Subcutaneous abdominal adipose tissue (tissue), 5 donors: ENCODE measurements at regions not wholly inside any gene's neighbourhood (a gene's known extent, or its start where the extent isn't known, plus 50 kb on each side); places are given as distances from the start of the nearest gene placed in this dataset.

Source experiments
- H3K27ac ChIP-seq: one replicate; pipeline ENCODE4 v1.7.0; 2013; ENCODE audit warnings: low read depth, mild to moderate bottlenecking, inconsistent platforms, low read length, moderate library complexity
- H3K27me3 ChIP-seq, 5 donors: one replicate each; pipeline ENCODE4 v1.7.0; 2013; ENCODE audit warnings: low read length in 5 of 5, inconsistent platforms in 1 of 5; ENCODE audit not compliant: control insufficient read depth in 5 of 5, insufficient read depth in 4 of 5
- H3K36me3 ChIP-seq, 5 donors: one replicate each; pipeline ENCODE4 v1.7.0; 2013; ENCODE audit warnings: low read length in 5 of 5; ENCODE audit not compliant: control insufficient read depth in 5 of 5, insufficient read depth in 5 of 5
- H3K4me1 ChIP-seq, 5 donors: one replicate each; pipeline ENCODE4 v1.7.0; 2013; ENCODE audit warnings: low read length in 5 of 5, mild to moderate bottlenecking in 3 of 5, moderate library complexity in 1 of 5; ENCODE audit not compliant: control insufficient read depth in 5 of 5, insufficient read depth in 5 of 5
- H3K4me3 ChIP-seq, 5 donors: one replicate each; pipeline ENCODE4 v1.7.0; 2013; ENCODE audit warnings: low read length in 5 of 5, low read depth in 1 of 5
- H3K9ac ChIP-seq, 5 donors: one replicate each; pipeline ENCODE4 v1.7.0; 2013; ENCODE audit warnings: low read length in 5 of 5, mild to moderate bottlenecking in 4 of 5, moderate library complexity in 3 of 5
- H3K9me3 ChIP-seq, 5 donors: one replicate each; pipeline ENCODE4 v1.7.0; 2013; ENCODE audit warnings: low read length in 5 of 5; ENCODE audit not compliant: control insufficient read depth in 5 of 5
- donor health status: healthy.
- donor health status: healthy.
- donor health status: healthy.
- donor health status: healthy.
- donor health status: healthy.

- peaks cover 0 to 2% (median 0%) of the 10 kb centered on the region in 5 donors for H3K4me1 ChIP-seq
- H3K36me3 ChIP-seq, result no peaks in the 10 kb centered on the region
- H3K27ac ChIP-seq, result no peak overlapping the region
- H3K9me3 ChIP-seq, result peaks cover 0 to 5% (median 0%) of the 10 kb centered on the region in 5 donors
- H3K9ac ChIP-seq, result no peak overlapping the region
- peaks cover 0 to 3% (median 0%) of the 10 kb centered on the region in 5 donors for H3K27me3 ChIP-seq
- H3K4me3 ChIP-seq, result no peak overlapping the region
These were observed 60.3 kb downstream of the CHRD start for GRCh38 chr3:184440151-184440550.

DNA sequence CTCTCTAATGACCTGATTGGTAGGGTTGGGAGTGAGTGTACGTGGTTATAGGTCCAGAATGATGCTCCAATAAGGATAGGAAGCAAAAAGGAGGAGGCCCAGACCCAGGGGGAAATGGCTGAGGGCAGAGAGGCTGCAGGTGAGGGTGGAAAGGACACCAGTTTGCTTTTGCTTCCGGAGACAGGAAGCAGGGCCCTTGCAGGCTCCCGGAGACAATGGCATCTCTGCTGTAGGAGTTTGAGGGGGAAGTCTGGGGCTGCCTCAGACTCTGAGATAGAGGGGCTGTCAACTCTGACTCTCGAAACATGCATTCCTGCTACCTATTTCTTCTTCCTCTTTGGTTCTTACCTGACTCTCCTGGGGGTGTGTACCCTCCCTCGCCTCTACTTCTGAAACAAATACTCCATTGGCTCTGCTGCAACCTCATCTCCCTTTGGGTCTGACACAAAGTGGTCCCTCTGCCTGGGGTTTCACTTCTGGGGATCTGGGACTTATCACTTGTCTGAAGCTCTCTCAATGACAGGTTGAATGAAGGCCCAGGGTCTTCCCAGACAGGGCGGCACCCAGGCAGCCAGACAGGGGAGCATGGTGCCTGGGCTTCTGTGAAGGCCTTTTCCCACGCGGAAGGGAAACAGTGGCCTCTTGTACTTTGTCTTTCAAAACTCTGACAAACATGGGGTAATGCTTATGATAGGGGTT is 61.5 kb downstream of the CHRD start:
- Histone ChIP-seq H3K9me3 (peaks cover 0 to 5% (median 0%) of the 10 kb centered on the region in 5 donors), H3K9ac (no peak overlapping the region), H3K36me3 (no peaks in the 10 kb centered on the region), H3K27ac (no peak overlapping the region), H3K27me3 (peaks cover 0 to 3% (median 0%) of the 10 kb centered on the region in 5 donors), H3K4me1 (peaks cover 0 to 2% (median 0%) of the 10 kb centered on the region in 5 donors), H3K4me3 (no peak overlapping the region)

- no peak overlapping the region for H3K27ac ChIP-seq
- no peaks in the 10 kb centered on the region for H3K36me3 ChIP-seq
- H3K9me3 ChIP-seq, result peaks cover 0 to 2% (median 0%) of the 10 kb centered on the region in 5 donors
- peaks cover 0 to 2% (median 0%) of the 10 kb centered on the region in 5 donors for H3K4me1 ChIP-seq
- H3K4me3 ChIP-seq, result no peak overlapping the region
- peaks cover 0 to 5% (median under 1%) of the 10 kb centered on the region in 5 donors for H3K27me3 ChIP-seq
- H3K9ac ChIP-seq, result no peak overlapping the region
These were observed 63.5 kb downstream of the CHRD start for GRCh38 chr3:184443364-184443763.

DNA sequence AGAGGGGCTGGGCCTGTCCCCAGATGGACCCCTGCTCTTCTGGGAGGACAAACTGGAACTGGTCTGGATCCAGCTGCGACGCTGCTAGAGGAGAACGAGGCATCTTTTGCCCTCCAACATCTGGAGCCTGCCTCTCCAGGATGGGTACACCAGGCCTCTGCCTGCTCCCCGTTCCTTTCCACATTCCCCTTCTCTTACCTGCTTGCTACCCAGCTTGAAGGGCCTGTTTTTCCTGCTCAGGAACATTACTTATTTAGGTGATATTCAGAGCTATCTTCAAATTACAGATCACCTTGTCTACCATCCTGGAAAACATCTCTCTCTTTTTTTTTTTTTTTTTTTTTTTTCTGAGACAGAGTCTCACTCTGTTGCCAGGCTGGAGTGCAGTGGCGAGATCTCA is 64.0 kb downstream of the CHRD start:
- Histone ChIP-seq H3K9ac (no peak overlapping the region), H3K36me3 (no peaks in the 10 kb centered on the region), H3K4me1 (peaks cover 0 to 2% (median 0%) of the 10 kb centered on the region in 5 donors), H3K4me3 (no peak overlapping the region), H3K27me3 (peaks cover 0 to 5% (median 2%) of the 10 kb centered on the region in 5 donors), H3K27ac (no peak overlapping the region), H3K9me3 (no peaks in the 10 kb centered on the region)

GRCh38 chr3:184448321-184449160 is 68.7 kb downstream of the CHRD start:
- Histone ChIP-seq H3K27ac (no peak overlapping the region), H3K4me3 (no peak overlapping the region), H3K27me3 (peaks cover 0 to 2% (median 0%) of the 10 kb centered on the region in 5 donors), H3K4me1 (peaks cover 0 to 2% (median 0%) of the 10 kb centered on the region in 5 donors), H3K36me3 (no peaks in the 10 kb centered on the region), H3K9ac (no peak overlapping the region), H3K9me3 (no peaks in the 10 kb centered on the region)

GRCh38 chr3:184449161-184449515 is 69.3 kb downstream of the CHRD start:
- H3K36me3 ChIP-seq, result no peaks in the 10 kb centered on the region

GRCh38 chr3:184450547-184450946 is 70.7 kb downstream of the CHRD start:
- Histone ChIP-seq H3K9ac (no peak overlapping the region), H3K27ac (no peak overlapping the region), H3K4me1 (peaks cover 0 to 2% (median 0%) of the 10 kb centered on the region in 5 donors), H3K36me3 (no peaks in the 10 kb centered on the region), H3K27me3 (peaks cover 0 to 2% (median 0%) of the 10 kb centered on the region in 5 donors), H3K4me3 (no peak overlapping the region), H3K9me3 (no peaks in the 10 kb centered on the region)

More at GRCh38 chr3:184449161-184449515, 69.3 kb downstream of the CHRD start:
- Histone ChIP-seq H3K27ac (no peak overlapping the region), H3K4me1 (peaks cover 0 to 2% (median 0%) of the 10 kb centered on the region in 5 donors), H3K9me3 (no peaks in the 10 kb centered on the region), H3K9ac (no peak overlapping the region), H3K27me3 (peaks cover 0 to 2% (median 0%) of the 10 kb centered on the region in 5 donors), H3K4me3 (no peak overlapping the region)

- Histone ChIP-seq H3K27me3 (peaks cover 0 to 2% (median 0%) of the 10 kb centered on the region in 5 donors), H3K4me1 (peaks cover 0 to 2% (median 0%) of the 10 kb centered on the region in 5 donors), H3K4me3 (no peak overlapping the region), H3K36me3 (no peaks in the 10 kb centered on the region), H3K27ac (no peak overlapping the region), H3K9ac (no peak overlapping the region), H3K9me3 (no peaks in the 10 kb centered on the region)
These were observed 73.4 kb downstream of the CHRD start for GRCh38 chr3:184453296-184453695.

- no peaks in the 10 kb centered on the region for H3K9me3 ChIP-seq
- no peak overlapping the region for H3K9ac ChIP-seq
- H3K4me3 ChIP-seq, result no peak overlapping the region
- H3K4me1 ChIP-seq, result no peaks in the 10 kb centered on the region
- no peak overlapping the region for H3K27ac ChIP-seq
- no peaks in the 10 kb centered on the region for H3K36me3 ChIP-seq
- no peaks in the 10 kb centered on the region for H3K27me3 ChIP-seq
These were observed 76.1 kb downstream of the CHRD start for GRCh38 chr3:184455991-184456390.

DNA sequence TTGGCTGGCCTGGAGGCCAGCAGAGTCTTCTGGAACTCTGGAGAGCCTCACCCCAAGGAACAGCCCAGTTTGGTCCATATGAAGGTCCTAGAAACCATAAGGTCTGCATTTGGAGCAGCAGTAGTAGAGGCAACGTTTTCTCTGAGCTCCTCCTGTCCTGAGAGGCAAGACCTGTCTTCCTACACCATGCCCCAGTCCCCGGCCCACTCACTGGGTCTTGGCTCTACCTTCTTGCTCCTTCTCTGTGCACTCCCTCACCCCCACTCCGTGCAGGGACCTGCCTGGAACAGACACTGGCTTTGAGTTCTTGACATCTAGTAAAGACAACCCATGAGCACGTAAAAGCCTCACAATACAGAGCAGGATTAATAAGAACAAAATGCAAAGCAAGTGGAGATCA is 76.6 kb downstream of the CHRD start:
- H3K27me3 ChIP-seq, result no peaks in the 10 kb centered on the region
- no peak overlapping the region for H3K4me3 ChIP-seq
- H3K9ac ChIP-seq, result no peak overlapping the region
- H3K36me3 ChIP-seq, result no peaks in the 10 kb centered on the region
- no peaks in the 10 kb centered on the region for H3K4me1 ChIP-seq
- H3K9me3 ChIP-seq, result no peaks in the 10 kb centered on the region
- no peak overlapping the region for H3K27ac ChIP-seq
